ENCODE measurements at regions not wholly inside any gene's neighbourhood (a gene's known extent, or its start where the extent isn't known, plus 50 kb on each side); places are given as distances from the start of the nearest gene placed in this dataset.

GRCh38 chr7:375321-375831 lies 85.4 kb downstream of the FOXL3 start:
- no peak overlapping the region for H3K4me3 ChIP-seq (ENCODE audit: low read depth, low read length)
- TF ChIP-seq CTCF (IDR thresholded peaks at IDR 0.05; ENCODE audit: low read depth, low read length, missing control alignments), result no peak
- no peak for DNase-seq (ENCODE audit: low read depth)
- in situ Hi-C loops (cut with HindIII; ENCODE audit: low sequenced_read_pairs), result no loop called here

- no peak for DNase-seq (ENCODE audit: low read depth)
- in situ Hi-C loops (cut with HindIII; ENCODE audit: low sequenced_read_pairs), result no loop called here
- no peak for TF ChIP-seq CTCF (IDR thresholded peaks at IDR 0.05; ENCODE audit: low read depth, low read length, missing control alignments)
- no peak overlapping the region for H3K4me3 ChIP-seq (ENCODE audit: low read depth, low read length)
These were observed 85.9 kb downstream of the FOXL3 start for GRCh38 chr7:375901-376305.

- in situ Hi-C loops (cut with HindIII; ENCODE audit: low sequenced_read_pairs), result no loop called here
- TF ChIP-seq CTCF (IDR thresholded peaks at IDR 0.05; ENCODE audit: low read depth, low read length, missing control alignments), result no peak
- DNase-seq (ENCODE audit: low read depth), result no peak
- H3K4me3 ChIP-seq (ENCODE audit: low read depth, low read length), result no peak overlapping the region
These were observed 86.5 kb downstream of the FOXL3 start for GRCh38 chr7:376306-377079.

- DNase-seq (ENCODE audit: low read depth), result no peak
- TF ChIP-seq CTCF (IDR thresholded peaks at IDR 0.05; ENCODE audit: low read depth, low read length, missing control alignments), result no peak
- H3K4me3 ChIP-seq (ENCODE audit: low read depth, low read length), result no peak overlapping the region
- in situ Hi-C loops (cut with HindIII; ENCODE audit: low sequenced_read_pairs), result no loop called here
These were observed 87.4 kb downstream of the FOXL3 start for GRCh38 chr7:377080-378040.

GRCh38 chr7:378041-378420 lies 88.1 kb downstream of the FOXL3 start:
- no peak overlapping the region for H3K4me3 ChIP-seq (ENCODE audit: low read depth, low read length)
- TF ChIP-seq CTCF (IDR thresholded peaks at IDR 0.05; ENCODE audit: low read depth, low read length, missing control alignments), result no peak
- in situ Hi-C loops (cut with HindIII; ENCODE audit: low sequenced_read_pairs), result no loop called here
- DNase-seq (ENCODE audit: low read depth), result no peak
